ENCODE measurements at regions not wholly inside any gene's neighbourhood (a gene's known extent, or its start where the extent isn't known, plus 50 kb on each side); places are given as distances from the start of the nearest gene placed in this dataset.

DNA sequence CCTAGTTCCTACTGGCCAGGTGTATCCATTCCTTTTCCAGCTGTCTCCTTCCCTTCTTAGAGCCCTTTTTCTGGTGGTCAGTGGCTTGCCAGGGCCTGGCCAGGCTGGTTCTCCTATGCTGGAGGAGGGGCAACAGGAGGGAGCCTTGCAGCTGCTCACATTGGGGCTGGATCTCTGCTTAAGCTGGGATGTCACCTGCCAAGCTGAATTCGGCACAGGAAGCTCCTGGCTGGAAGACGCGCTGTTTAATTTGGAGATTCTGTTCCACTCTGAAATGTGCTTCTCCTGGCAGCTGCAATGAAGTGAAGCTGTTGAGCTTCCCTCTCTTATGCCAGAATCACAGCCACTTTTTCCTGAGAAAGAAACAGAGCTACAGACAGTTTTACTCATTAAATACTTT is 56.0 kb upstream of the POU3F1 start:
- Histone ChIP-seq H3K36me3 (ENCODE audit: insufficient read depth, low read length) (no peaks in the 10 kb centered on the region), H3F3A (ENCODE audit: insufficient read depth, low read length, poor library complexity, severe bottlenecking) (no peaks in the 10 kb centered on the region), H3K79me2 (replicated peaks; ENCODE audit: insufficient read depth, low read length) (no peaks in the 10 kb centered on the region), H3K4me3 (ENCODE audit: low read length) (no peak overlapping the region), H2AFZ (ENCODE audit: low read depth, low read length) (no peak overlapping the region), H4K20me1 (ENCODE audit: insufficient read depth) (no peaks in the 10 kb centered on the region), H3K9ac (ENCODE audit: low read length) (no peak overlapping the region), H3K27me3 (ENCODE audit: insufficient read depth, low read depth, low read length) (no peaks in the 10 kb centered on the region), H3K9me2 (ENCODE audit: insufficient read depth, low read length) (no peaks in the 10 kb centered on the region), H3K9me3 (ENCODE audit: low read length) (no peaks in the 10 kb centered on the region), H3K4me2 (ENCODE audit: low read length) (no peak overlapping the region), H3K27ac (ENCODE audit: low read length) (no peak overlapping the region)
- TF ChIP-seq TAF1 (IDR thresholded peaks at IDR 0.05; ENCODE audit: low read depth) (no peak), POLR2AphosphoS5 (IDR thresholded peaks at IDR 0.05) (no peak), RAD21 (conservative IDR thresholded peaks at IDR 0.05) (no peak), MXI1 (conservative IDR thresholded peaks at IDR 0.05; ENCODE audit: poor library complexity, severe bottlenecking) (no peak), SMC3 (conservative IDR thresholded peaks at IDR 0.05; ENCODE audit: poor library complexity) (no peak), EP300 (conservative IDR thresholded peaks at IDR 0.05; ENCODE audit: poor library complexity, severe bottlenecking) (no peak), EZH2 (IDR thresholded peaks at IDR 0.05; ENCODE audit: borderline replicate concordance, insufficient read depth, low read length, poor library complexity, severe bottlenecking) (no peak)
- TF ChIP-seq, protein P1, sequence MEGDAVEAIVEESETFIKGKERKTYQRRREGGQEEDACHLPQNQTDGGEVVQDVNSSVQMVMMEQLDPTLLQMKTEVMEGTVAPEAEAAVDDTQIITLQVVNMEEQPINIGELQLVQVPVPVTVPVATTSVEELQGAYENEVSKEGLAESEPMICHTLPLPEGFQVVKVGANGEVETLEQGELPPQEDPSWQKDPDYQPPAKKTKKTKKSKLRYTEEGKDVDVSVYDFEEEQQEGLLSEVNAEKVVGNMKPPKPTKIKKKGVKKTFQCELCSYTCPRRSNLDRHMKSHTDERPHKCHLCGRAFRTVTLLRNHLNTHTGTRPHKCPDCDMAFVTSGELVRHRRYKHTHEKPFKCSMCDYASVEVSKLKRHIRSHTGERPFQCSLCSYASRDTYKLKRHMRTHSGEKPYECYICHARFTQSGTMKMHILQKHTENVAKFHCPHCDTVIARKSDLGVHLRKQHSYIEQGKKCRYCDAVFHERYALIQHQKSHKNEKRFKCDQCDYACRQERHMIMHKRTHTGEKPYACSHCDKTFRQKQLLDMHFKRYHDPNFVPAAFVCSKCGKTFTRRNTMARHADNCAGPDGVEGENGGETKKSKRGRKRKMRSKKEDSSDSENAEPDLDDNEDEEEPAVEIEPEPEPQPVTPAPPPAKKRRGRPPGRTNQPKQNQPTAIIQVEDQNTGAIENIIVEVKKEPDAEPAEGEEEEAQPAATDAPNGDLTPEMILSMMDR (IDR thresholded peaks at IDR 0.05; ENCODE audit: poor library complexity, severe bottlenecking): no peak
- TF ChIP-seq, protein P2, sequence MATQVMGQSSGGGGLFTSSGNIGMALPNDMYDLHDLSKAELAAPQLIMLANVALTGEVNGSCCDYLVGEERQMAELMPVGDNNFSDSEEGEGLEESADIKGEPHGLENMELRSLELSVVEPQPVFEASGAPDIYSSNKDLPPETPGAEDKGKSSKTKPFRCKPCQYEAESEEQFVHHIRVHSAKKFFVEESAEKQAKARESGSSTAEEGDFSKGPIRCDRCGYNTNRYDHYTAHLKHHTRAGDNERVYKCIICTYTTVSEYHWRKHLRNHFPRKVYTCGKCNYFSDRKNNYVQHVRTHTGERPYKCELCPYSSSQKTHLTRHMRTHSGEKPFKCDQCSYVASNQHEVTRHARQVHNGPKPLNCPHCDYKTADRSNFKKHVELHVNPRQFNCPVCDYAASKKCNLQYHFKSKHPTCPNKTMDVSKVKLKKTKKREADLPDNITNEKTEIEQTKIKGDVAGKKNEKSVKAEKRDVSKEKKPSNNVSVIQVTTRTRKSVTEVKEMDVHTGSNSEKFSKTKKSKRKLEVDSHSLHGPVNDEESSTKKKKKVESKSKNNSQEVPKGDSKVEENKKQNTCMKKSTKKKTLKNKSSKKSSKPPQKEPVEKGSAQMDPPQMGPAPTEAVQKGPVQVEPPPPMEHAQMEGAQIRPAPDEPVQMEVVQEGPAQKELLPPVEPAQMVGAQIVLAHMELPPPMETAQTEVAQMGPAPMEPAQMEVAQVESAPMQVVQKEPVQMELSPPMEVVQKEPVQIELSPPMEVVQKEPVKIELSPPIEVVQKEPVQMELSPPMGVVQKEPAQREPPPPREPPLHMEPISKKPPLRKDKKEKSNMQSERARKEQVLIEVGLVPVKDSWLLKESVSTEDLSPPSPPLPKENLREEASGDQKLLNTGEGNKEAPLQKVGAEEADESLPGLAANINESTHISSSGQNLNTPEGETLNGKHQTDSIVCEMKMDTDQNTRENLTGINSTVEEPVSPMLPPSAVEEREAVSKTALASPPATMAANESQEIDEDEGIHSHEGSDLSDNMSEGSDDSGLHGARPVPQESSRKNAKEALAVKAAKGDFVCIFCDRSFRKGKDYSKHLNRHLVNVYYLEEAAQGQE (IDR thresholded peaks at IDR 0.05; ENCODE audit: borderline replicate concordance): no peak

- H3K36me3 ChIP-seq (ENCODE audit: insufficient read depth, low read length): no peaks in the 10 kb centered on the region
- H3K9me2 ChIP-seq (ENCODE audit: insufficient read depth, low read length): no peaks in the 10 kb centered on the region
- no peaks in the 10 kb centered on the region for H3K27me3 ChIP-seq (ENCODE audit: insufficient read depth, low read depth, low read length)
- no peak overlapping the region for H3K27ac ChIP-seq (ENCODE audit: low read length)
- no peaks in the 10 kb centered on the region for H3K79me2 ChIP-seq (replicated peaks; ENCODE audit: insufficient read depth, low read length)
- TF ChIP-seq MXI1 (conservative IDR thresholded peaks at IDR 0.05; ENCODE audit: poor library complexity, severe bottlenecking) (no peak), TAF1 (IDR thresholded peaks at IDR 0.05; ENCODE audit: low read depth) (no peak), RAD21 (conservative IDR thresholded peaks at IDR 0.05) (no peak), POLR2AphosphoS5 (IDR thresholded peaks at IDR 0.05) (no peak), EP300 (conservative IDR thresholded peaks at IDR 0.05; ENCODE audit: poor library complexity, severe bottlenecking) (no peak)
- TF ChIP-seq, protein P2 (IDR thresholded peaks at IDR 0.05; ENCODE audit: borderline replicate concordance): no peak
- TF ChIP-seq, protein P1 (IDR thresholded peaks at IDR 0.05; ENCODE audit: poor library complexity, severe bottlenecking): no peak
- H3K9me3 ChIP-seq (ENCODE audit: low read length): no peaks in the 10 kb centered on the region
- no peak overlapping the region for H3K9ac ChIP-seq (ENCODE audit: low read length)
- H3F3A ChIP-seq (ENCODE audit: insufficient read depth, low read length, poor library complexity, severe bottlenecking): no peaks in the 10 kb centered on the region
- H4K20me1 ChIP-seq (ENCODE audit: insufficient read depth): no peaks in the 10 kb centered on the region
- no peak overlapping the region for H3K4me2 ChIP-seq (ENCODE audit: low read length)
- no peak overlapping the region for H3K4me3 ChIP-seq (ENCODE audit: low read length)
- H2AFZ ChIP-seq (ENCODE audit: low read depth, low read length): no peak overlapping the region
These were observed 54.6 kb upstream of the POU3F1 start for GRCh38 chr1:38101037-38101785.

All from neural cell (in vitro differentiated cells).